ENCODE measurements at regions not wholly inside any gene's neighbourhood (a gene's known extent, or its start where the extent isn't known, plus 50 kb on each side); places are given as distances from the start of the nearest gene placed in this dataset.

DNA sequence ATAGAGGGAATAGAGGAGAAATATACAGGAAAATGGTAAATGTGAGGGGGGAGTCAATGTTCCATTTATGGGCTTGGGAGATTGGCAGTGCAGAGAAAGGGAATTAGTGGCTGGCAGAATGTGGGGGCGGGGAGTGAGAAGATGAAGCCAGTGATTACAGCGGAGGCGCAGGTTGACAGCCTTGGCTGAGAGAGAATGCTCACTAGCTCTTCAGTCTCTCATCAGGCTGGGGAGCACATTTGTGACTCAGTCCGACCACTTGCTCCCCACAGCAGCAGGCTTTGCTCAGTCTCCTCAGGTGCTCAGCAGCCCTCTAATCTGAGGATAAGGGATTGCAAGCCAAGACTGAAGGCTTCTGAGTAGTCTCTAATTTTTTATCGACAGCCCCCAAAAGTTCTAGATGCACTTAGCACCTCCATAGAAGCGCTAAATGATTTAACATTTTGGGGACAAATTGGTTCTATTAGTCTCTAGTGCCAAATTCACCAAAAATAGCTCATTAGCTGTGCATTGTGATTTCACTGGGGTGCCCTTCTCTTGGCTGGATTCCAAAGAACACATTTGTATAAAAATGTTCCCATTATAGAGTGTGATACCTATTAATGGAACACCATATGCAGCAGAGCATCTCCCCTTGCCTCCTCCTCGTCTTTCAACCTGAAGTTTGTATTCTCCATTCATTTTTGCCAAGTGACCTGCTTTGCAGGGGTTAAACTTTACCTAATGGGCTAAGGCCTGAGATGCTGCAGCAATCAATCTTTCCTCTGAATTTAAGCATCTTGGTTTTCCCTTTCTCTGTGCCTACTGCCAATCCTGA lies 191.8 kb downstream of the ZNF326 start:
- Histone ChIP-seq H3K36me3 (ENCODE audit: control insufficient read depth, insufficient read depth, low read length) (no peaks in the 10 kb centered on the region), H3K27me3 (ENCODE audit: control insufficient read depth, insufficient read depth, low read length) (no peaks in the 10 kb centered on the region), H3K4me3 (ENCODE audit: low read depth, low read length) (no peak overlapping the region)
- DNase-seq (ENCODE audit: low read depth), result no peak
- FAIRE-seq, result no peak
- no peak for TF ChIP-seq CTCF (IDR thresholded peaks at IDR 0.05; ENCODE audit: insufficient read depth, low read length, severe bottlenecking)

DNA sequence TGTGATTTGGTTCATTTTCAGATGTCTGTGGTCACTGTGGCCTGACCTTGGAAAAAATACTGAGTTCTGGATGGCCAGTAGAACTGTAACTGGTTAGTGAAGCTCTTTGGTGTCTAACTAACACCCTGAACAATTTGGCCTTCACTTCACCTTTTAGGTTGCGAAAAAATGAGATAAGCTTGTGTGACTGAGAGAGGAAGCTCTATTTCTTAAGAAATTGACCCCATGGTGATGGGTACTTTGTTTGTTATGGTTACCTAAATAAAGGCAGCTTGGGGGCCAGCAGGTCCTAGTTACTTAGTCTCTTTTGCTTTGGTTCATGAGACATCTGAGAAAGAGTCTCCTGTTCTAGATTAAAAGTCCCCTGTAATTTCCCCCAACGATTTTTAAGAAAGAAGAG lies 181.6 kb downstream of the ZNF326 start:
- H3K36me3 ChIP-seq (ENCODE audit: control insufficient read depth, insufficient read depth, low read length), result no peaks in the 10 kb centered on the region
- no peaks in the 10 kb centered on the region for H3K27me3 ChIP-seq (ENCODE audit: control insufficient read depth, insufficient read depth, low read length)
- DNase-seq (ENCODE audit: low read depth) (peak; percentile 77), FAIRE-seq (no peak)
- no peak overlapping the region for H3K4me3 ChIP-seq (ENCODE audit: low read depth, low read length)
- no peak for TF ChIP-seq CTCF (IDR thresholded peaks at IDR 0.05; ENCODE audit: insufficient read depth, low read length, severe bottlenecking)

- Histone ChIP-seq H3K4me3 (ENCODE audit: low read depth, low read length) (no peak overlapping the region), H3K36me3 (ENCODE audit: control insufficient read depth, insufficient read depth, low read length) (no peaks in the 10 kb centered on the region), H3K27me3 (ENCODE audit: control insufficient read depth, insufficient read depth, low read length) (no peaks in the 10 kb centered on the region)
- no peak for TF ChIP-seq CTCF (IDR thresholded peaks at IDR 0.05; ENCODE audit: insufficient read depth, low read length, severe bottlenecking)
- FAIRE-seq, result no peak
- DNase-seq (ENCODE audit: low read depth), result peak; percentile 82
These were observed 180.7 kb downstream of the ZNF326 start for GRCh38 chr1:90175490-90176167.

GRCh38 chr1:90174246-90174645 lies 179.3 kb downstream of the ZNF326 start:
- Histone ChIP-seq H3K36me3 (ENCODE audit: control insufficient read depth, insufficient read depth, low read length) (no peaks in the 10 kb centered on the region), H3K4me3 (ENCODE audit: low read depth, low read length) (no peak overlapping the region), H3K27me3 (ENCODE audit: control insufficient read depth, insufficient read depth, low read length) (no peaks in the 10 kb centered on the region)
- peak; percentile 63 for DNase-seq (ENCODE audit: low read depth)
- no peak for TF ChIP-seq CTCF (IDR thresholded peaks at IDR 0.05; ENCODE audit: insufficient read depth, low read length, severe bottlenecking)
- FAIRE-seq, result no peak

DNA sequence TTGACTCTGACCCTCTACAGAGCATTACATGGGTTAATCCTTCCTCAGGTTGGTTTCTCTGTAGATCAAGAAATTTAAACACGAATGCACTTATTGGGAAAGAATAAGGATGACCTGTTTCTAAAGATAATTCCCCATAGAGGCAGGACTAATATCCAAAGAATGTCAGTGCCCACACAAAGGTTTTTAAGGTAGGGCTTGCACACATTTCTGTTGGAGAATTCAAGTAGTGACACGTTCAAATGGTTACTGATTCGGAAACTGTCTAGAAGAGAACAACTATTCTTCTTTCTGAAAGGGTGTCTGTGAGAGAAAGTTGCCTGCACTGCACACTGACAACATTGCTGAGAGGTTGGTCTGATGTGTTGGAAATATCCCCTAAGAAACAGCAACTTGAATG lies 167.3 kb downstream of the ZNF326 start:
- DNase-seq (ENCODE audit: low read depth), result peak; percentile 98
- Histone ChIP-seq H3K4me3 (ENCODE audit: low read depth, low read length) (no peak overlapping the region), H3K27me3 (ENCODE audit: control insufficient read depth, insufficient read depth, low read length) (no peaks in the 10 kb centered on the region), H3K36me3 (ENCODE audit: control insufficient read depth, insufficient read depth, low read length) (no peaks in the 10 kb centered on the region)
- FAIRE-seq, result peak; percentile 55
- no peak for TF ChIP-seq CTCF (IDR thresholded peaks at IDR 0.05; ENCODE audit: insufficient read depth, low read length, severe bottlenecking)
